ENCODE measurements at regions not wholly inside any gene's neighbourhood (a gene's known extent, or its start where the extent isn't known, plus 50 kb on each side); places are given as distances from the start of the nearest gene placed in this dataset.
"Not testable (repeated sequence)": the region's sequence is repeated elsewhere in the genome, so short reads cannot be mapped to it uniquely, and the experiment has no call there.

DNA sequence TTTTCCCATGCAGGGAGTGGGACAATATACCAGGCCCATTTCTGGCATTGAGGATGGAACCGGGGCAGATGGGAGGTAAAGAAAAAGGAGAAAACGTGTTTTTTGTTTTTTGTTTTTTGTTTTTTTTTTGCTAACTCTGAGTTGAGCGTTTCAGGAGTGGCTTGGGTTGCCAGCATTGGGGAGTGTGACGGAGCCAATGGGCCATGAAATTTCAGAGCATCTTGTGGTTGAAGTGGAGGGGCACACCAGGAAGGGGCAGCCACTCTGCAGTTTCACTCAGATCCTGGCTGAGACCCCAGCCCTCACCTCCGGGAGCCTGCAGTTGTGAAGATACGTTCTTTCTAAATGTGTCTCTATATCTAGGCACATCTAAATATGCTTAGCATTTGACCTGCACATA lies 240.5 kb downstream of the TLE3 start:
- no peak for DNase-seq (ENCODE audit: low read depth)
- in situ Hi-C loops (cut with HindIII; ENCODE audit: low pct_unique_long_range_greater_than_20kb, low sequenced_read_pairs) = no loop called here

GRCh38 chr15:69857686-69858391 lies 239.9 kb downstream of the TLE3 start:
- in situ Hi-C loops (cut with HindIII; ENCODE audit: low pct_unique_long_range_greater_than_20kb, low sequenced_read_pairs) = no loop called here

GRCh38 chr15:69858456-69858855 lies 239.3 kb downstream of the TLE3 start:
- no peak for DNase-seq (ENCODE audit: low read depth)
- in situ Hi-C loops (cut with HindIII; ENCODE audit: low pct_unique_long_range_greater_than_20kb, low sequenced_read_pairs) = no loop called here

More at GRCh38 chr15:69857686-69858391, 239.9 kb downstream of the TLE3 start:
- DNase-seq (ENCODE audit: low read depth) = no peak

GRCh38 chr15:69859866-69860265 lies 237.9 kb downstream of the TLE3 start:
- in situ Hi-C loops (cut with HindIII; ENCODE audit: low pct_unique_long_range_greater_than_20kb, low sequenced_read_pairs) = no loop called here
- no peak for DNase-seq (ENCODE audit: low read depth)

GRCh38 chr15:69860321-69860720 lies 237.4 kb downstream of the TLE3 start:
- in situ Hi-C loops (cut with HindIII; ENCODE audit: low pct_unique_long_range_greater_than_20kb, low sequenced_read_pairs) = no loop called here
- no peak for DNase-seq (ENCODE audit: low read depth)

GRCh38 chr15:69860921-69861320 lies 236.8 kb downstream of the TLE3 start:
- in situ Hi-C loops (cut with HindIII; ENCODE audit: low pct_unique_long_range_greater_than_20kb, low sequenced_read_pairs) = no loop called here
- no peak for DNase-seq (ENCODE audit: low read depth)

DNA sequence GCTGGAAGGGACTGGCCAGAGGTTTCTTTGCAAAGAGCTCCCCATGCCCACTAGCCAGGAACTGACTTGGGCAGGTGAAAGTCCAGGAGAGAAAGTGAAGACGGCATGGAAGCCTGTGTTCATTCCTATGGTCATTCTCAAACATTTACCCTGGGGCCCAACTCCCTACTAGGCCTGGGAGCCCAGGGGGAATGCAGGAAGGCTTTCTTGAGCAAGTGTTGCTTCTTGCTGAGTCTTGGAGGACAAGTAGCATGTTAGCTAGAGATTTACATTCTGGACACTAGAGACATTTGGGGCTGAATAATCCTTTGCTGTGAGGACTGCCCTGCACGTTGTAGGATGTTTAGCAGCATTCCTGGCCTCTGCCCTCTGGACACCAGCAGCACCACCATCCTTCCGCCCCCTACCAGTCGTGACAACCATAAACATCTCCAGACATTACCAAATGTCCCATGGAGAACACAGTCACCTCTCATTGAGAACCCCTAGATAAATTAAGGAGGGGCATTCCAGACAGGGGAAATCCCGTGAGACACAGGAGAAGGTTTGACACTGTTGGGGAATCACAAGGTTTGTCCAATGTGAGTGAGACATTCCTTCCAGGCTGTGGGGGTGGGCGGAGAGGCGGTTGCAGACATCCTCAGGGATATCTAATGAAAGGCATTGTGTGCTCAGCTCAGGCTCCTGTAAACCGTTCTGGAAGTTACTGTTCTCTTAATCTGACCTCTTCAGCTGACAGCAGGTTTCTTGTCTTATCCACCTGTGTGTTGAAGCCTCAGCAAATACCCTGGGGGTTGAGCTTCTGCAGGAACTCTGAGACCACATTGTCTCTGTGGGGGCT lies 236.2 kb downstream of the TLE3 start:
- DNase-seq (ENCODE audit: low read depth) = peak; percentile 56
- in situ Hi-C loops (cut with HindIII; ENCODE audit: low pct_unique_long_range_greater_than_20kb, low sequenced_read_pairs) = no loop called here

- DNase-seq (ENCODE audit: low read depth) = no peak
- in situ Hi-C loops (cut with HindIII; ENCODE audit: low pct_unique_long_range_greater_than_20kb, low sequenced_read_pairs) = no loop called here
These were observed 235.2 kb downstream of the TLE3 start for GRCh38 chr15:69862540-69862939.

- in situ Hi-C loops (cut with HindIII; ENCODE audit: low pct_unique_long_range_greater_than_20kb, low sequenced_read_pairs) = no loop called here
- no peak for DNase-seq (ENCODE audit: low read depth)
These were observed 234.3 kb downstream of the TLE3 start for GRCh38 chr15:69863446-69863845.

DNA sequence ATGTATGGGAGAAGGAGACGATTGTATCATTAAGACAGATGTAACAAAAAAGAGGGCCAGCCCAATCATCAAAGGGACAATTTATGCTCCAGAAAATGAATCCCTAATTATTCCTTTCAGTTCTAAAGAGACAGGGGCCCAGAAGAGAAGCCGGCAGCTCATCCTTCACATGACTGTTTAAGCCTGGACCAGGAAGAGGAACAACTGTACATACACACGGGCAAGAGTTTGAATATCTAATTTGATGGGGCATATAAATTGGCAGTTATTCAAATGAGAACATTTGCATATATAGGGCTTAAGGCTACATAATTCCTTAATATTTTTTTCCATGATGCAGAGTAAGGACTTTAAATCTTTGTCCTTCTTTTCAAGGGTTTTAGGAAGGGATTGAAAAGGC lies 232.3 kb downstream of the TLE3 start:
- in situ Hi-C loops (cut with HindIII; ENCODE audit: low pct_unique_long_range_greater_than_20kb, low sequenced_read_pairs) = no loop called here
- no peak for DNase-seq (ENCODE audit: low read depth)

DNA sequence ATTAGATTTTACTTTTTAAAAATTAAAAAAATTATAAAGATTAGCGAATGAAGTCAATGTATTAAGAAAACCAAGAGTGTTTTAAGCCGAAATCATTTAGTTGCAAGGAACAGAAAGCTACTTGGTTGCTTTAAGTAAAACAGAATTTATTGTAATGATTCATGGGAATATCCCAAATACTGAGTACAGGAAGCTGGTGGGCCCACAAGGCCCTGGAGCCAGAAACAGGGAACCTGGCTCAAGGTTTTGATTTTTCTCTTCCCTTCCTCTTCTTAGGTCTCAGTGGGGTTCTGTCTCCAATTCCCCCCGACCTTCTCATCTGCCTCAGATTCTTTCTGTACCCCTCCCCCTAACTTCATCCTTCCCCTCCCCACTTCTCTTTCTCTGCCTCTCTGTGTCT lies 229.0 kb downstream of the TLE3 start:
- DNase-seq (ENCODE audit: low read depth) = no peak
- in situ Hi-C loops (cut with HindIII; ENCODE audit: low pct_unique_long_range_greater_than_20kb, low sequenced_read_pairs) = no loop called here

GRCh38 chr15:69869291-69869690 lies 228.4 kb downstream of the TLE3 start:
- in situ Hi-C loops (cut with HindIII; ENCODE audit: low pct_unique_long_range_greater_than_20kb, low sequenced_read_pairs) = no loop called here
- DNase-seq (ENCODE audit: low read depth) = no peak

- no peak for DNase-seq (ENCODE audit: low read depth)
- in situ Hi-C loops (cut with HindIII; ENCODE audit: low pct_unique_long_range_greater_than_20kb, low sequenced_read_pairs) = no loop called here
These were observed 227.7 kb downstream of the TLE3 start for GRCh38 chr15:69869881-69870505.

- DNase-seq (ENCODE audit: low read depth) = no peak
- in situ Hi-C loops (cut with HindIII; ENCODE audit: low pct_unique_long_range_greater_than_20kb, low sequenced_read_pairs) = no loop called here
These were observed 226.1 kb downstream of the TLE3 start for GRCh38 chr15:69871511-69872134.

DNA sequence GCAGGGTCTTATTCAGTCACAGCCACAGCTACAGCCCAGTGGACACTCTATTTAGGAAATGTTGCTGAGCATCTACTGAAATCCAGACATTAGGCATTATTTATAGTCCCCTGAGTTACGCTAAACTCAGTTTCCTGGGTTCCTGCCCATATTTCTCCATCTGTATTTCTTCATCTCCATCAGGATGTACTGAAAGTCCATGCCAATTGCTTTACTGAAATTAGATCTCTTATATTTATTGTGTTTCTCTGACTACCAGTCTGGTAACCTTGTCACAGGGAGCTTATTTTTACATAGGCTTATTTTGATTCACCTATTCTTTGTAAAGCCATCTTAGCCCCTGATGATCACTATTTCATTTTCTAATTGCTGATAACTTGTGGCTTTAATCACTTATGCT lies 223.9 kb downstream of the TLE3 start:
- in situ Hi-C loops (cut with HindIII; ENCODE audit: low pct_unique_long_range_greater_than_20kb, low sequenced_read_pairs) = no loop called here
- DNase-seq (ENCODE audit: low read depth) = no peak

- DNase-seq (ENCODE audit: low read depth) = no peak
- in situ Hi-C loops (cut with HindIII; ENCODE audit: low pct_unique_long_range_greater_than_20kb, low sequenced_read_pairs) = no loop called here
These were observed 223.4 kb downstream of the TLE3 start for GRCh38 chr15:69874321-69874720.

DNA sequence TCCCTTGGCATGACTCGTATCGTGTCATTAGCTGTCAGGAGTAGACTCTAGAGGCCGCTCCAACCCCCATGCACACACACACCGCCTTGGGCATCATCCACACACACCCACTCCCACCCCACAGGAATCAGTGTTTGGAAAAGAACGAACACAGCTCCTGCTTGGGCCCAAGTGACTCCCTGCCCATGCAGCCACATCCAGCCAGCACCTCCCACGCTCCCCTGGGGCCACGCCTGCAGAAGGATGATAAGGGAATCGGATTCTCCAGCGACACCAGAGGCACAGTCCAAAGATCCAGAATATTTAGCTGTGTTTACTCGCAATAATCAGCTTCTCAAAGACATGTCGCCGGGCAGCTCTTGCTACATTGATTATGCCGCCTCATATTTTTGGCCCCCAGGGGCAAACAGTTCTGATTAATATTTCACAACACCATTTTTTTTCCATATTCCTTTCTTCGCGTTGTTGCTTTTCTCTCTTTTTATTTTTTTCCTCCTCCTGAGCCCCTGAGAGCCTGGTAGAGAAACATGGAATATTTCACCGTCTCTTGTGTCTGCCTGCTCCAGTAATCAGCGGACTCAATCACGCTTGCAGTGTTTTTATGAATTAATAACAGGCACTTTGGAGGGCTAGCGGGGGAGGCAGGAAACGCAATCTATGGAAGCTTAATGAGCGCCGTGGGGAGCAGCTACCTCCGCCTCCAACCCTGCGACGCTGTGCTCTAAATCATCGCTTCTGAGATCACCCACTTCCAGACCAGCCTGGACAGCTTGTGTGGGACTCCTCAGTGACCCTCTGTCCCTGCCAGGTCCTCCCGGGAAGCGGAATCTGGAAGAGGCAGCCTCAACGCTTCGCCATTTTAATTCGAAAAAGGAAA lies 221.4 kb downstream of the TLE3 start:
- DNase-seq (ENCODE audit: low read depth) = no peak
- in situ Hi-C loops (cut with HindIII; ENCODE audit: low pct_unique_long_range_greater_than_20kb, low sequenced_read_pairs) = no loop called here

- DNase-seq (ENCODE audit: low read depth); in situ Hi-C loops (cut with HindIII; ENCODE audit: low pct_unique_long_range_greater_than_20kb, low sequenced_read_pairs): not testable (repeated sequence)
These were observed 217.8 kb downstream of the TLE3 start for GRCh38 chr15:69879963-69880362.

Data from Caki2 (cell line).